ENCODE measurements at regions not wholly inside any gene's neighbourhood (a gene's known extent, or its start where the extent isn't known, plus 50 kb on each side); places are given as distances from the start of the nearest gene placed in this dataset.
A peak's percentile ranks its signal among the peaks of the same experiment; 100 is the strongest.

GRCh38 chr18:44464398-44465180 is 216.1 kb upstream of the SETBP1 start:
- no peak for ATAC-seq

GRCh38 chr18:44465381-44465841 is 215.3 kb upstream of the SETBP1 start:
- TF ChIP-seq PATZ1 (CRISPR knock-in tag; IDR thresholded peaks at IDR 0.05; ENCODE audit: borderline replicate concordance) = no peak
- TF ChIP-seq ISL1 (CRISPR knock-in tag; IDR thresholded peaks at IDR 0.05) = peak; percentile 47; the same call in 1 of the 2 replicates
- no peak for TF ChIP-seq GLIS3 (CRISPR knock-in tag; IDR thresholded peaks at IDR 0.05)
- no peak for TF ChIP-seq SNAI2 (CRISPR knock-in tag; IDR thresholded peaks at IDR 0.05)
- no peak for TF ChIP-seq PPARA (CRISPR knock-in tag; IDR thresholded peaks at IDR 0.05; ENCODE audit: borderline replicate concordance)
- no peak for TF ChIP-seq POU6F1 (CRISPR knock-in tag; IDR thresholded peaks at IDR 0.05; ENCODE audit: borderline replicate concordance, low read depth)
- no peak for ATAC-seq

More at GRCh38 chr18:44464398-44465180, 216.1 kb upstream of the SETBP1 start:
- TF ChIP-seq BACH2 (CRISPR knock-in tag; IDR thresholded peaks at IDR 0.05; ENCODE audit: borderline replicate concordance) (no peak), ISL1 (CRISPR knock-in tag; IDR thresholded peaks at IDR 0.05) (0 out of 2 replicates have a peak, but pooled peaks have one; percentile 23), TOX (CRISPR knock-in tag; IDR thresholded peaks at IDR 0.05; ENCODE audit: borderline replicate concordance) (no peak), ZNF8 (CRISPR knock-in tag; IDR thresholded peaks at IDR 0.05) (no peak)

- TF ChIP-seq ESRRG (CRISPR knock-in tag; IDR thresholded peaks at IDR 0.05) = no peak
- TF ChIP-seq SNAI2 (CRISPR knock-in tag; IDR thresholded peaks at IDR 0.05) = no peak
- no peak for TF ChIP-seq PATZ1 (CRISPR knock-in tag; IDR thresholded peaks at IDR 0.05; ENCODE audit: borderline replicate concordance)
- no peak for ATAC-seq
These were observed 213.7 kb upstream of the SETBP1 start for GRCh38 chr18:44466997-44467396.

GRCh38 chr18:44467718-44468117 is 213.0 kb upstream of the SETBP1 start:
- ATAC-seq = no peak
- TF ChIP-seq PATZ1 (CRISPR knock-in tag; IDR thresholded peaks at IDR 0.05; ENCODE audit: borderline replicate concordance) (no peak), PPARA (CRISPR knock-in tag; IDR thresholded peaks at IDR 0.05; ENCODE audit: borderline replicate concordance) (no peak), ZFP3 (CRISPR knock-in tag; IDR thresholded peaks at IDR 0.05) (no peak)

GRCh38 chr18:44473394-44474066 is 207.2 kb upstream of the SETBP1 start:
- ATAC-seq = peak; percentile 35; the same call in 2 of the 3 replicates
- TF ChIP-seq GLIS3 (CRISPR knock-in tag; IDR thresholded peaks at IDR 0.05) = no peak
- TF ChIP-seq BACH2 (CRISPR knock-in tag; IDR thresholded peaks at IDR 0.05; ENCODE audit: borderline replicate concordance) = no peak
- no peak for TF ChIP-seq RARB (CRISPR knock-in tag; IDR thresholded peaks at IDR 0.05)
- TF ChIP-seq ISL1 (CRISPR knock-in tag; IDR thresholded peaks at IDR 0.05) = no peak
- TF ChIP-seq PPARA (CRISPR knock-in tag; IDR thresholded peaks at IDR 0.05; ENCODE audit: borderline replicate concordance) = no peak
- no peak for TF ChIP-seq CSRNP3 (CRISPR knock-in tag; IDR thresholded peaks at IDR 0.05)
- TF ChIP-seq TCF4 (CRISPR knock-in tag; IDR thresholded peaks at IDR 0.05; ENCODE audit: borderline replicate concordance) = no peak

Measured in SK-N-SH treated with all-trans-retinoic acid at 6 μM for 48 hours (cell line).